ENCODE measurements at regions not wholly inside any gene's neighbourhood (a gene's known extent, or its start where the extent isn't known, plus 50 kb on each side); places are given as distances from the start of the nearest gene placed in this dataset.

DNA sequence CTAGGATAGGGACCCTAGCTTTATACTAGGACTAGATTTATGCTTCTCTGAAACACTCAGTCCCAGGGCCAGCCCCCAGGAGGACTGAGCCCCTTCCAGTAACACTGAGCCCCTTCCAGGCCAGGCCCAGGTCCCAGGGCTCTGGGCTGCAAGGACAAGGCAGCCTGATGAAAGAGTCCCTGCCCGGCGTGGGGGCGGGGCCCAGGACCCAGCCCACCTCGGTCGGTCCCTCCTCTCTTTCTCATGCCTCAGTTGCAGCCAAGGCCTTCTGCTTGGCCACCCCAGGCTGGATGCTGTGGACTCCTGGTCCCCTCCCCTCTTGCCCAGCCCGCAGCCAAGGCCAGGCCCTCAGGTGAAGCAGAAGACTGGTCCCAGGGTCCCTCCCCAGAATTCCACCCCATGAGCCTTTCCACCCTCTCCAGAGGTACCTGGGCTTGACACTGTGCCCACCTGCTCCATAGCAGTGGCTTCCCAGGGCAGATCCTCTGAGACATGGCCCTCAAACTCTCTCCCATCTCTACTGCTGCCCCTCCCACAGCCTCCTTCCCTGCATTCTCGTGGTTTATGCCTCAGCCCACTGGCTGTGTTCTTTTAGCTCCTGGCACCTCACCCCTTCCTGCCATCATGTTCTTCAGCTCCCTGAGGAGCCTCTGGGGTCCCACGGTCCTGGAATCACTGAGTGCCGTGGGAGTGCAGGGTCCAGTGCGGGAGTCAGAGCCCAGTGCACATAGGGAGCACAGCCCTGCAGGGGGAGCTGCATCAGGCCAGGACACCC, 53.6 kb upstream of the C1QTNF9B start:
- TF ChIP-seq, protein P1, sequence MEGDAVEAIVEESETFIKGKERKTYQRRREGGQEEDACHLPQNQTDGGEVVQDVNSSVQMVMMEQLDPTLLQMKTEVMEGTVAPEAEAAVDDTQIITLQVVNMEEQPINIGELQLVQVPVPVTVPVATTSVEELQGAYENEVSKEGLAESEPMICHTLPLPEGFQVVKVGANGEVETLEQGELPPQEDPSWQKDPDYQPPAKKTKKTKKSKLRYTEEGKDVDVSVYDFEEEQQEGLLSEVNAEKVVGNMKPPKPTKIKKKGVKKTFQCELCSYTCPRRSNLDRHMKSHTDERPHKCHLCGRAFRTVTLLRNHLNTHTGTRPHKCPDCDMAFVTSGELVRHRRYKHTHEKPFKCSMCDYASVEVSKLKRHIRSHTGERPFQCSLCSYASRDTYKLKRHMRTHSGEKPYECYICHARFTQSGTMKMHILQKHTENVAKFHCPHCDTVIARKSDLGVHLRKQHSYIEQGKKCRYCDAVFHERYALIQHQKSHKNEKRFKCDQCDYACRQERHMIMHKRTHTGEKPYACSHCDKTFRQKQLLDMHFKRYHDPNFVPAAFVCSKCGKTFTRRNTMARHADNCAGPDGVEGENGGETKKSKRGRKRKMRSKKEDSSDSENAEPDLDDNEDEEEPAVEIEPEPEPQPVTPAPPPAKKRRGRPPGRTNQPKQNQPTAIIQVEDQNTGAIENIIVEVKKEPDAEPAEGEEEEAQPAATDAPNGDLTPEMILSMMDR (IDR thresholded peaks at IDR 0.05): no peak
- TF ChIP-seq EP300 (IDR thresholded peaks at IDR 0.05) (no peak), POLR2A (IDR thresholded peaks at IDR 0.05) (no peak)
